Fibroblast of mammary gland (primary cell): ENCODE measurements at regions not wholly inside any gene's neighbourhood (a gene's known extent, or its start where the extent isn't known, plus 50 kb on each side); places are given as distances from the start of the nearest gene placed in this dataset.
A peak's percentile ranks its signal among the peaks of the same experiment; 100 is the strongest.

Source experiments
- DNase-seq: peaks from one replicate; pipeline ENCODE4 v3.0.0-alpha.2; 2010; ENCODE audit warnings: low read depth
- H3K4me3 ChIP-seq: 2 replicates; pipeline ENCODE4 v1.5.1; 2011; ENCODE audit warnings: low read depth, mild to moderate bottlenecking, low read length, moderate library complexity; ENCODE audit not compliant: control insufficient read depth
- TF ChIP-seq, protein P1 (sequence below): conservative IDR thresholded peaks from 2 replicates; pipeline ENCODE4 v1.5.1; 2011; ENCODE audit warnings: low read depth, low read length, inconsistent platforms; ENCODE audit not compliant: control insufficient read depth, insufficient read depth

DNA sequence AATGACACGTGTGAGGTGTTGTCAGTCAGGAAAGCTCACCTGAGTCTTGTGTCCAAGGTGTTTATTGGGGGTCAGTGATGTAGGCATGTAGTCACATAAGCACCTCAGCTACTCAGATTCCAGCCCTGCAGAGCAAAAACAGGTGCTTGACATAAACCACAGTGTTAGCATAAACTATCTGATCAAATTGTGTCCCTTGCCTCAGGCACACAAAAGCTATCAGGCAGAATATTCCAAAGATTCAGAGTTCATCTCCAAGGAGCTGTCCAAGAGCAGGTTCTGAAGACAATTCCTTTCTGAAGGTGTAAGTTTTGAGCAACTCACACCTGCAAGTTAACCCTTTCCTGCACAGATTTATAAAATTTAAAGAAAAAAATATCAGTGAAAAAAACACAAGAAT lies 102.2 kb upstream of the ITGA1 start:
- DNase-seq = no peak
- no peak overlapping the region for H3K4me3 ChIP-seq
- TF ChIP-seq, protein P1, sequence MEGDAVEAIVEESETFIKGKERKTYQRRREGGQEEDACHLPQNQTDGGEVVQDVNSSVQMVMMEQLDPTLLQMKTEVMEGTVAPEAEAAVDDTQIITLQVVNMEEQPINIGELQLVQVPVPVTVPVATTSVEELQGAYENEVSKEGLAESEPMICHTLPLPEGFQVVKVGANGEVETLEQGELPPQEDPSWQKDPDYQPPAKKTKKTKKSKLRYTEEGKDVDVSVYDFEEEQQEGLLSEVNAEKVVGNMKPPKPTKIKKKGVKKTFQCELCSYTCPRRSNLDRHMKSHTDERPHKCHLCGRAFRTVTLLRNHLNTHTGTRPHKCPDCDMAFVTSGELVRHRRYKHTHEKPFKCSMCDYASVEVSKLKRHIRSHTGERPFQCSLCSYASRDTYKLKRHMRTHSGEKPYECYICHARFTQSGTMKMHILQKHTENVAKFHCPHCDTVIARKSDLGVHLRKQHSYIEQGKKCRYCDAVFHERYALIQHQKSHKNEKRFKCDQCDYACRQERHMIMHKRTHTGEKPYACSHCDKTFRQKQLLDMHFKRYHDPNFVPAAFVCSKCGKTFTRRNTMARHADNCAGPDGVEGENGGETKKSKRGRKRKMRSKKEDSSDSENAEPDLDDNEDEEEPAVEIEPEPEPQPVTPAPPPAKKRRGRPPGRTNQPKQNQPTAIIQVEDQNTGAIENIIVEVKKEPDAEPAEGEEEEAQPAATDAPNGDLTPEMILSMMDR = no peak

- TF ChIP-seq, protein P1 = no peak
- no peak for DNase-seq
Measured at GRCh38 chr5:52685971-52686370, 101.7 kb upstream of the ITGA1 start.

GRCh38 chr5:52690236-52690768 lies 97.4 kb upstream of the ITGA1 start:
- peak; percentile 28 for DNase-seq
- no peak overlapping the region for H3K4me3 ChIP-seq
- TF ChIP-seq, protein P1 = no peak

More at GRCh38 chr5:52685971-52686370, 101.7 kb upstream of the ITGA1 start:
- no peak overlapping the region for H3K4me3 ChIP-seq

GRCh38 chr5:52692039-52692438 lies 95.7 kb upstream of the ITGA1 start:
- peak; percentile 46 for DNase-seq
- H3K4me3 ChIP-seq = no peak overlapping the region
- TF ChIP-seq, protein P1 = no peak

GRCh38 chr5:52692606-52693005 lies 95.1 kb upstream of the ITGA1 start:
- TF ChIP-seq, protein P1 = no peak
- no peak overlapping the region for H3K4me3 ChIP-seq
- no peak for DNase-seq

DNA sequence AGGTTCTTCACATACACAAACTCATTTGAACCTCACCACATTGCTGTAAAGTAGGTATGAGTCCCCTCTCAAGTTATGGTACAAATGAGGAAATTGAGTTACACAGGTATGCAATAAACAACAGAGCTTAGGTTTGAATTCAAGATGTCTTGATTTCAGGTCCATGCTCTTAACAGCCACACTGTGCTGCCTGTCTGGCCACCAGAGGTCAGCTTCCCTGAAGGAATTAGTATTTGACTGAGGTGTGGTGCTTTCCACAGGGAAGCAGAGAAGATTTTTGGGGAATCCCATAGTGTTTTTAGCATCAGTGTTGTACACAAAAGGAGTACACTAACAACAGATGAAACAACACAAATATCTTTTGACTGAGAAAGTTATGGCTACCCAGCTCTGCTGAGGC lies 94.4 kb upstream of the ITGA1 start:
- TF ChIP-seq, protein P1 = peak; percentile 66
- peak; percentile 49 for DNase-seq

GRCh38 chr5:52693836-52694235 lies 93.9 kb upstream of the ITGA1 start:
- DNase-seq = no peak
- TF ChIP-seq, protein P1 = no peak
- no peak overlapping the region for H3K4me3 ChIP-seq

More for the DNA sequence above, 94.4 kb upstream of the ITGA1 start:
- no peak overlapping the region for H3K4me3 ChIP-seq
